PC-9 (cell line): ENCODE measurements at regions not wholly inside any gene's neighbourhood (a gene's known extent, or its start where the extent isn't known, plus 50 kb on each side); places are given as distances from the start of the nearest gene placed in this dataset.

Source experiments
- EZH2 ChIP-seq: fragments of 200-600 bp; sonication (generic); IDR thresholded peaks from 2 replicates; pipeline ENCODE4 v1.8.0; 2017; ENCODE audit warnings: antibody characterized with exemption, low read depth
- TF ChIP-seq, protein P1 (sequence below): fragments of 200-600 bp; sonication (generic); conservative IDR thresholded peaks from 2 replicates; pipeline ENCODE4 v1.6.1; 2017; ENCODE audit warnings: mixed run types, antibody characterized with exemption, mild to moderate bottlenecking, moderate library complexity

DNA sequence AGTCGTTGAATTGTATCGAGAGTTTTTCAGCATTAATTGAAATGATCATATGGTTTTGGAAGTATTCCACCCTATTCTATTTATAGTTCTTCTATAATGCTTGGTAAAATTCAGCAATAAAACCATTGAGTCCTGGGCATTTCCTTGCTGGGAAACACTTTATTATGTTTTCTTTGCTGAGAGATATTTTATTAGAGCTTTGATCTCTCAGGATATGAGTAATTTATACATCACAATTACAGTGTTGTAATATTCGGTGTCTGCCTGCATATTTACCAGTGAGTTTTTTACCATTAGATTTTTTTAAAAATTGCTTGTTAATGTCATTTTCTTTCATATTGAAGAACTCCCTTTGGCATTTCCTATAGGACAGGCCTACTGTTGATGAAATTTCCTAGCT is 402.7 kb upstream of the FSIP2 start:
- TF ChIP-seq, protein P1, sequence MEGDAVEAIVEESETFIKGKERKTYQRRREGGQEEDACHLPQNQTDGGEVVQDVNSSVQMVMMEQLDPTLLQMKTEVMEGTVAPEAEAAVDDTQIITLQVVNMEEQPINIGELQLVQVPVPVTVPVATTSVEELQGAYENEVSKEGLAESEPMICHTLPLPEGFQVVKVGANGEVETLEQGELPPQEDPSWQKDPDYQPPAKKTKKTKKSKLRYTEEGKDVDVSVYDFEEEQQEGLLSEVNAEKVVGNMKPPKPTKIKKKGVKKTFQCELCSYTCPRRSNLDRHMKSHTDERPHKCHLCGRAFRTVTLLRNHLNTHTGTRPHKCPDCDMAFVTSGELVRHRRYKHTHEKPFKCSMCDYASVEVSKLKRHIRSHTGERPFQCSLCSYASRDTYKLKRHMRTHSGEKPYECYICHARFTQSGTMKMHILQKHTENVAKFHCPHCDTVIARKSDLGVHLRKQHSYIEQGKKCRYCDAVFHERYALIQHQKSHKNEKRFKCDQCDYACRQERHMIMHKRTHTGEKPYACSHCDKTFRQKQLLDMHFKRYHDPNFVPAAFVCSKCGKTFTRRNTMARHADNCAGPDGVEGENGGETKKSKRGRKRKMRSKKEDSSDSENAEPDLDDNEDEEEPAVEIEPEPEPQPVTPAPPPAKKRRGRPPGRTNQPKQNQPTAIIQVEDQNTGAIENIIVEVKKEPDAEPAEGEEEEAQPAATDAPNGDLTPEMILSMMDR, result no peak
- no peak for TF ChIP-seq EZH2
